Lower leg skin (tissue), 4 donors: ENCODE measurements at regions not wholly inside any gene's neighbourhood (a gene's known extent, or its start where the extent isn't known, plus 50 kb on each side); places are given as distances from the start of the nearest gene placed in this dataset.
"Not testable (repeated sequence)": the region's sequence is repeated elsewhere in the genome, so short reads cannot be mapped to it uniquely, and the experiment has no call there.

Source experiments
- DNase-seq, 2 donors: peaks; one replicate each; pipeline ENCODE4 v3.0.0-alpha.2; 2019; ENCODE audit warnings: low spot score in 2 of 2
- H3K4me3 ChIP-seq: fragments of 200-600 bp; sonication (generic); 2 replicates; pipeline ENCODE4 v1.5.1; 2017; ENCODE audit warnings: mild to moderate bottlenecking, low read depth; ENCODE audit not compliant: poor library complexity, severe bottlenecking
- CTCF ChIP-seq, 3 donors: fragments of 450-650 bp; IDR thresholded peaks; one replicate each; pipeline ENCODE4 v1.5.1; 2016; ENCODE audit warnings: antibody characterized with exemption in 3 of 3, mild to moderate bottlenecking in 3 of 3, moderate library complexity in 2 of 3
- POLR2A ChIP-seq, 2 donors: fragments of 450-650 bp; IDR thresholded peaks; one replicate each; pipeline ENCODE4 v1.6.1; 2016 to 2017; ENCODE audit warnings: antibody characterized with exemption in 2 of 2, mild to moderate bottlenecking in 1 of 2, moderate library complexity in 1 of 2
- WGBS, 2 donors: methylation state at CpG; one replicate each; pipeline ENCODE4 v1.1.5; 2018; 5-methylcytosine and 5-hydroxymethylcytosine counted together
- intact Hi-C: fragments of 100-400 bp; cut with DNase I; formaldehyde crosslinking; loops from one replicate; pipeline ENCODE4 v1.15.0; 2023; ENCODE audit warnings: low total_unique reads

DNA sequence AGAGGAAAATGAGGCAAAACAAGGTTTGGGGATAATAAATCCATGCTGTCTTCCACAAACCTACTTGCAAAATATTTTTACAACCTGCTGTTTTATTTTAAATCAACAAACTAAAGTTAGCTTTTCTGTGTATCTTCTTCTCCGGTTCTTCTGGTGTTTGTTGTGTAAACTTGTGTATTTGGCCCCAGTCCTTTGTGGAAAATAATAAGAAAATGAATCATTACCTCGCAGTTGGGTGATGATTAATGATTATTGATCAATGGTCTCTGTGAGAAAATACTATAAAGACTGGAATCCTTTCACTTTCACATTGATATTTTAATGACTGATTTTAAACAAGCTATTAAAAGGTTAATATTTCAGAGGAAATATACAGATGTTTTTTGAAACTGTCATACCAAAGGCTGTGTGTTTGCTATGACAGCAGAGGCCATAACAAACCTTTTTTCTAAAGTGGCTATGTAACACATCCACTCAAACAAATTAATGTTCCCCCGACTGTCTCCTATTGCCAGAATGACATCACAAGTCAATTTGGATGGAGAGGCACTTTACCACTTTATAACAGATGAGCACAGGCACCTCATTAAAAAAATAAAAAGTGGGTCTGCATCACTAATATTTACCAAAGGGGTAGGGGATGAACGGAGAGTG, 152.5 kb downstream of the MEX3B start:
- WGBS, 2 donors = 40 to 52% methylated on average over 4 of the region's 4 CpGs
- intact Hi-C loops = no loop called here
- no peak for TF ChIP-seq POLR2A (IDR thresholded peaks at IDR 0.05)
- TF ChIP-seq CTCF (IDR thresholded peaks at IDR 0.05) = no peak
- no peak for DNase-seq
- H3K4me3 ChIP-seq = no peak overlapping the region

GRCh38 chr15:81890496-81890895, 155.3 kb downstream of the MEX3B start:
- DNase-seq = no peak
- TF ChIP-seq CTCF (IDR thresholded peaks at IDR 0.05) (no peak), POLR2A (IDR thresholded peaks at IDR 0.05) (no peak)
- intact Hi-C loops = no loop called here
- WGBS, 2 donors = 94 to 96% methylated on average over 1 of the region's 1 CpG
- H3K4me3 ChIP-seq = no peak overlapping the region

GRCh38 chr15:81889485-81889881, 156.3 kb downstream of the MEX3B start:
- whole genome bisulfite sequencing, 2 donors = 68 to 85% methylated on average over 2 of the region's 2 CpGs
- intact Hi-C loops = no loop called here

DNA sequence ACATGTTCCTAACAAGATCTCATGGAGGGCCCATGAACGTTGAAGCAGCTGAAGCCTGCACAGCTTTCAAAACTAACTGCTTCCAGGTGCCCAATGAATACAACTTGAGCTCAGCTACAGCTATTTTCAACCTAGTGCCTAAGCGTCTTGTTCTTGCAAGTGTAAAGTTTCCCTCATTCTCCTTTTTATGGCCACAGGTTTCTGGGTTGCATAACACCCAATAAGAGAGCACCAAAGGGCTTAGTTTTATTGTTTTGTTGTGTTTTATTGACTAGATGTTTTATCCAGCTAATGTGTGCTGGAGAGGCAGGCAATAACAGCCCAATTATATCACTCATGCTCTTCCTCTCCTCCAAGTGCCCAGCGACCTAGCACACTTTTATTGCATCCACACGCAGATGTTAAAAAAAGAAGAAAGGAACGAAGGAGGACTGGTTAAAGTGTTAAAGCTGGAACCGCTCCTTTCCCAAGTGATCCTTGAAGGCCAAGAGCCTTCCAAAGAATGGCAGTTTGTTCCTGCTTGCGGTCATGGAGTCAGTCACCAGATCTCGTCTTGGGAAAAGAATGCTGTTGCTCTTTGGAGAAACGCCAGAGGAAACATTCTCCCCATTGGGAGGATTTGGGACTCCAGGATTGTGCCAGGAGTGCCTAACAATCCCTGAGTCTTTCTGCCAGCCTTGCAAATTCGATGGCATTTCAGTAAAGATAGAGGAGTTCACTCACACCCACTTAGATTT, 156.9 kb downstream of the MEX3B start:
- TF ChIP-seq POLR2A (IDR thresholded peaks at IDR 0.05) (no peak), CTCF (IDR thresholded peaks at IDR 0.05) (no peak)
- H3K4me3 ChIP-seq = no peak overlapping the region
- no peak for DNase-seq
- WGBS, 2 donors = 56 to 57% methylated on average over 10 of the region's 10 CpGs
- intact Hi-C loops = no loop called here

More at GRCh38 chr15:81889485-81889881, 156.3 kb downstream of the MEX3B start:
- DNase-seq = no peak
- TF ChIP-seq POLR2A (IDR thresholded peaks at IDR 0.05) (no peak), CTCF (IDR thresholded peaks at IDR 0.05) (no peak)
- H3K4me3 ChIP-seq = no peak overlapping the region

DNA sequence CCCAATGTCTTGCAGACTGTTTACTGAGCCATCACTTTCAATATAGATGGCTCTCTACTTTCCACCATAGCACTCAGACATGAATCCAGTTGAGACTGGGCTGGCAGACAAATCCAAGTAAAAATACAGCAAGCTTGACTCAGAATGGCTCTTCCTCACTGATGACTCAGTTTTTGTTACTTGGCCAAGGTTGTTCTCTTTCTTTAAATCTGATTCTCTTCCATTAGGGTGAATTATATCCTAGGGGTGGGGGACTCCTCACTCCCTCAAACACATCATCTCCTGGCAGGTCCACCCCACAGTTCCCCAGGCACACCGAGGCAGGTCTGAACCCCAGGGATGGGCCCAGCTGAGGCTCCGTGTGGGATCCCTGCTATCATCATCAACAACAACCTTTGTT, 157.9 kb downstream of the MEX3B start:
- intact Hi-C loops = no loop called here
- DNase-seq = no peak
- TF ChIP-seq POLR2A (IDR thresholded peaks at IDR 0.05) = no peak
- no peak for TF ChIP-seq CTCF (IDR thresholded peaks at IDR 0.05)
- WGBS, 2 donors = 28 to 36% methylated on average over 2 of the region's 2 CpGs
- H3K4me3 ChIP-seq = no peak overlapping the region

DNA sequence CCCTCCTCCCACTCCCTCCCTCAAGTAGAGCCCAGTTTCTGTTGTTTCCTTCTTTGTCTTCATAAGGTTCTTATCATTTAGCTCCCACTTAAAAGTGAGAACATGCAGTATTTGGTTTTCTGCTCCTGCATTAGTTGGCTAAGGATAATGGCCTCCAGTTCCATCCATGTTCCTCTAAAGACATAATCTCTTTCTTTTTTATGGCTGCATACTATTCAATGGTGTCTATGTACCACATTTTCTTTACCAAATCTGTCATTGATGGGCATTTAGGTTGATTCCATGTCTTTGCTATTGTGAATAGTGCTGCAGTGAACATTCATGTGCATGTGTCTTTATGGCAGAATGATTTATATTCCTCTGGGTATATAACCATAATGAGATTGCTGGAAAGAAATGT, 158.6 kb downstream of the MEX3B start:
- intact Hi-C loops = not testable (repeated sequence)

More for the DNA sequence above, 158.6 kb downstream of the MEX3B start:
- H3K4me3 ChIP-seq, DNase-seq: not testable (repeated sequence)
